Activated T-cell treated with anti-CD3 and anti-CD28 coated beads for 24 hours (primary cell): ENCODE measurements at regions not wholly inside any gene's neighbourhood (a gene's known extent, or its start where the extent isn't known, plus 50 kb on each side); places are given as distances from the start of the nearest gene placed in this dataset.
"Not testable (repeated sequence)": the region's sequence is repeated elsewhere in the genome, so short reads cannot be mapped to it uniquely, and the experiment has no call there.

Source experiments
- DNase-seq: peaks from one replicate; pipeline ENCODE4 v3.0.0-alpha.2; 2020; ENCODE audit warnings: low read depth

GRCh38 chr6:150683320-150683719 lies 83.6 kb downstream of the PLEKHG1 start:
- DNase-seq, result no peak

- DNase-seq, result no peak
Measured at GRCh38 chr6:150684161-150684560, 84.5 kb downstream of the PLEKHG1 start.

GRCh38 chr6:150684714-150685459 lies 85.2 kb downstream of the PLEKHG1 start:
- DNase-seq, result no peak

- peak; percentile 15 for DNase-seq
Measured at GRCh38 chr6:150685860-150686259, 86.2 kb downstream of the PLEKHG1 start.

- no peak for DNase-seq
Measured at GRCh38 chr6:150686566-150686965, 86.9 kb downstream of the PLEKHG1 start.

GRCh38 chr6:150687508-150687907 lies 87.8 kb downstream of the PLEKHG1 start:
- no peak for DNase-seq

- no peak for DNase-seq
Measured at GRCh38 chr6:150689900-150690590, 90.4 kb downstream of the PLEKHG1 start.

- no peak for DNase-seq
Measured at GRCh38 chr6:150690681-150691080, 91.0 kb downstream of the PLEKHG1 start.

GRCh38 chr6:150691463-150691862 lies 91.8 kb downstream of the PLEKHG1 start:
- no peak for DNase-seq

GRCh38 chr6:150692604-150693003 lies 92.9 kb downstream of the PLEKHG1 start:
- DNase-seq, result no peak

GRCh38 chr6:150694889-150695288 lies 95.2 kb downstream of the PLEKHG1 start:
- no peak for DNase-seq

GRCh38 chr6:150695652-150696051 lies 96.0 kb downstream of the PLEKHG1 start:
- no peak for DNase-seq

GRCh38 chr6:150696190-150696589 lies 96.5 kb downstream of the PLEKHG1 start:
- no peak for DNase-seq

GRCh38 chr6:150696918-150697317 lies 97.2 kb downstream of the PLEKHG1 start:
- not testable (repeated sequence) for DNase-seq

GRCh38 chr6:150697515-150697914 lies 97.8 kb downstream of the PLEKHG1 start:
- no peak for DNase-seq

GRCh38 chr6:150698391-150698790 lies 98.7 kb downstream of the PLEKHG1 start:
- DNase-seq, result no peak

- no peak for DNase-seq
Measured at GRCh38 chr6:150702675-150703074, 103.0 kb downstream of the PLEKHG1 start.

GRCh38 chr6:150704447-150705192 lies 104.9 kb downstream of the PLEKHG1 start:
- no peak for DNase-seq

- DNase-seq, result no peak
Measured at GRCh38 chr6:150705392-150705791, 105.7 kb downstream of the PLEKHG1 start.

GRCh38 chr6:150710236-150710635 lies 110.6 kb downstream of the PLEKHG1 start:
- DNase-seq, result no peak

GRCh38 chr6:150711061-150711460 lies 111.4 kb downstream of the PLEKHG1 start:
- no peak for DNase-seq

- DNase-seq, result no peak
Measured at GRCh38 chr6:150711584-150712504, 112.2 kb downstream of the PLEKHG1 start.
